ENCODE measurements at regions not wholly inside any gene's neighbourhood (a gene's known extent, or its start where the extent isn't known, plus 50 kb on each side); places are given as distances from the start of the nearest gene placed in this dataset.

DNA sequence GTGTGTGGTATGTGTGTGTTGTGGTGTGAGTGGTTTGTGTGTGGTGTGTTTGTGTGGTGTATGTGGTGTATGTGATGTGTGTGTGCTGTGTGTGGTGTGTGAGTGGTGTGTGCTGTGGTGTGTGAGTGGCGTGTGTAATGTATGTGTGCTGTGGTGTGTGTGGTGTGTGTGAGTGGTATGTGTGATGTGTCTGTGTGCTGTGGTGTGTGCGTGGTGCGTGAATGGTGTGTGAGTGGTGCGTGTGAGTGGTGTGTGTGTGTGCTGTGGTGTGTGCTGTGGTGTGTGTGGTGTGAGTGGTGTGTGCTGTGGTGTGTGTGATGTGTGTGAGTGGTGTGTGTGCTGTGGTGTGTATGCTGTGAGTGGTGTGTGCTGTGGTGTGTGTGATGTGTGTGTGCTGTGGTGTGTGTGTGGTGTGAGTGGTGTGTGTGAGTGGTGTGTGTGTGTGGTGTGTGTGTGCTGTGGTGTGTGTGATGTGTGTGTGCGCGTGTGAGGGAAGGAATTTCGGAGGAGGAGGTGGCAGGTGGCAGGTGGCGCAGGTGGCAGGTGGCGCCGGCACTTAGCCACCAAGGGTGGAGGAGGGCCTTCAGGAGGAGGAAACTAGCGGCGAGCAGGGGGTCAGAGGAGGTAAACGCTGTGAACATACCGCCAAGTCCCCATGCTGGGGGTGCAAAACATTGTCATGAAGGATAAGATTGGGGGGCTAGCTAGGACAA lies 191.8 kb downstream of the MELK start:
- peak; percentile 85 for DNase-seq

- peak; percentile 89 for DNase-seq
Measured at GRCh38 chr9:36765077-36765390, 192.3 kb downstream of the MELK start.

DNA sequence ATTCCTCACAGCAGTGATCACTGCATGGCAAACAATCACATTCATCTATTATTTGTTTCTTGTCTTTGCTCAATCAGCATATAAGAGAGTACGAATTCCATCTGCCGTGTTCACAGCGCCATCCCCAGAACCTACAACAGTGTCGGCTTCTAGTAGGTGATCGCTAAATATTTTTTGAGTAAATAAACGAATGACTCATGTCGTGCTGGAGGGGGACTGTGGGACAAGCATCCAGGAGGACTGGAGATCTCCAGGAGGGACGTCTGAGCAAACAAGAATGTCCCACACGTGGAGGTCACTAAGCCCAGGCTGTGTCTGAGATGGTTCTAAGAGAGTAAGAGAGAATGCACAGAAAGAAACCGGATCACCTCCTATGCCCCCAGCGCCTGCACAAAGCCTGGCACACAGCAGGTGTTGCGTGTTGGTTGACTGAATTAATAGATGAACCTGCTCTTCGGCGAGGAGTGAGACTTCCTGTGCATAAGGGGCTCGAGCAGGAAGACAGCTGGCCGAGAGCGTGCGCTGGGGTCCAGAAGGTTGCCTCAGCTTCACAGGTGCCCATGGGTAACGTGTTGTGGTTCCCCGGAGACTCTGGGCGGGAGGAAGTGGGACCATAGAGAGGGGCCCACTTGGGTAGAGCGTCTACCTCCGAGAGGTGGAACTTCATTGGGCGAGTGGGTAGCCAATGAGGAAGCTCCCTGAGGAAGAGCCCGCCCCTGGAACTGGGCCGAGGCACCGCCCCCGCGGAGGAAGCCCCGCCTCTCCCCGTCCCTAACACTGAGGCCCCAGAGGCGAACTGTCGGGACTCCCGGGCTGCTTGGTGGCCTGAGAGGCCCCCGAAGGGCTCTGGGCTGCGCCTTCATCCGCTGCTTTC lies 193.0 kb downstream of the MELK start:
- peak; percentile 99 for DNase-seq

DNA sequence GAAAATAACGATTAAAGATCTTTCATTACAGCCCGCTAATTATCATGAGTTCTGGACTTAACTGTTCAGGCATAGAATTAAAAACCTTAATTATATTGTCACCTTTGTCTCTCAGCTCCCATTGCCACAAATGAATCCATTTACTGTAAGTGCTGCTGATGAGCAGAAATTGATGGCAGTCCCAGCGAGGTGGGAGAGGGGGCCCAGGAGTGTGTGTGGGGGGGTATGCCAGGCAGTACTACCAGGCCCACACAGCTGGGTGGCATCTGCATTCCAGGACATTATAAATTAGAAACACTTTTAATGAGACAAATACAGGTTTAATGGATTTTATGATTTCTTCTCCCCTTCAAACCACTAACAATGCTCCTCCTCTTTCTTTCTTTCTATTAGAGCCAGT lies 196.0 kb downstream of the MELK start:
- no peak for DNase-seq

GRCh38 chr9:36770025-36770424 lies 197.3 kb downstream of the MELK start:
- DNase-seq: no peak

DNA sequence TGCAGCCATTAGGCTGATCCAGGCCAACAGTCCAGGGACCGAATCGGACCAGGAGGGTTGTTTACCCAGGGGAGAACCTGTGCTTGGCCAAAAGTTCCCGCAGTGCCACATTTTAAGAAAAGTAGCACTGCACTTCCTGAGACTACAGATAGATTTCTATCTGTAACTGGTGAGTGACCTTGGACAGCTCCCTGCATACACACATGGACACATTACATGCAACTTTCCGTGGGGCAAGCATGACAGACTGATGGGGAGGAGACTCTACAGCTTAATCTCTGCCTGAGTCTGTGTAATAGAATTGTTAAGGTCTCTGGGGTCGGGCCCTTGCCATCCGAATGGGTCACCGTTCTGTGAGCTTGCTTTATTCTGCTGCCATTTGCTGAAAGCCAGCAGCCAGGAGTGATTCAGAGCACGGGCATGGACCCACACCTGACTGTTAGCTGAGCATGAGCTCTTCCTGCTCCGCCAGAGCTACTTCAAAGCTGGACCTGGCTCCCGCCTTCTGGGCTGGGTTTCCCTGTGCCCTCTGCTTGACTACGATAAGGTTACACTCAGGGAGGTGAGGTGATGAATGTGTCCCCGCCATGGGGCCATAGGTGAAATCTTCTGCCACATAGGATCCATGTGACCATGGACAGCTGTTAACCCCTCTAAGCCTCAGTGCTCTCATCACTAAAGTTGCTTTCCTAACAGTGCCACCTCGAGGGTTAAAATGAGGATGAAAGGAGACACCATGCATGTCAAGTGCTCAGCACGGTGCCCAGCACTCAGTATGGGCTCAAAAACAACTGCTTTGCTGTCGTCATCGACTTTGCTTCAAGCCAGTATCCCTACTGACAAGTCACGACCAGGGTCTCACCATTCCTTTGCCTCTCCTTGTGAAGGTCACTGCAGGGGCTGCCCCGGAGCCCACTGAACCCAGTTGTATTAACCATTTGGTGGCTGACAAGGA lies 200.0 kb downstream of the MELK start:
- DNase-seq: no peak

GRCh38 chr9:36778682-36779081 lies 206.0 kb downstream of the MELK start:
- no peak for DNase-seq

GRCh38 chr9:36779582-36779981 lies 206.9 kb downstream of the MELK start:
- DNase-seq: no peak

DNA sequence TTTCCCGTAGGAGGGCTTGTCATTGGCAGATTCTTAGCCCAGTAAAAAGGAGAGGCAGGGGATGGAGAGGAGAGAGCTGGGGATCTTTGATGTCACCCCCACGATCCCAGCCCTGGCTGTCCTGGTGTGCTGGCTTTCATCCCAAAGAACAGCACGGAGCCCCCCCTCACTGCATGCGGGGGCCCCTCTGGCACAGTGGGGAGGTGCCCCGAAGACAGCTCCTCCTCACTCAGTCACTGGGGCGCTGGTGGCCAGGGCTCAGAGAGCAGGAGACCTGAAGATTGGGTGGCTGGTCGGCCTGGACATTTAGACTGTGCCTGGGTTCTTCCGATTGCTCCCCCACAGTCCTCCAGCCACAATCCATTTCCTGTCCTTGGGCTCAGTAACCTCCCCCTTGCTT lies 207.5 kb downstream of the MELK start:
- DNase-seq: no peak

- no peak for DNase-seq
Measured at GRCh38 chr9:36781533-36781932, 208.8 kb downstream of the MELK start.

Measured in NCI-H1092 treated with DMSO at 0.1 percent for 48 hours (cell line).